HG02642 (cell line): ENCODE measurements at regions not wholly inside any gene's neighbourhood (a gene's known extent, or its start where the extent isn't known, plus 50 kb on each side); places are given as distances from the start of the nearest gene placed in this dataset.

Source experiments
- ATAC-seq: cut with Tn5 transposase; IDR thresholded peaks from one replicate; pipeline ENCODE4 v1.9.1; 2021; ENCODE audit warnings: mild to moderate bottlenecking; ENCODE audit not compliant: unreplicated experiment, poor library complexity

DNA sequence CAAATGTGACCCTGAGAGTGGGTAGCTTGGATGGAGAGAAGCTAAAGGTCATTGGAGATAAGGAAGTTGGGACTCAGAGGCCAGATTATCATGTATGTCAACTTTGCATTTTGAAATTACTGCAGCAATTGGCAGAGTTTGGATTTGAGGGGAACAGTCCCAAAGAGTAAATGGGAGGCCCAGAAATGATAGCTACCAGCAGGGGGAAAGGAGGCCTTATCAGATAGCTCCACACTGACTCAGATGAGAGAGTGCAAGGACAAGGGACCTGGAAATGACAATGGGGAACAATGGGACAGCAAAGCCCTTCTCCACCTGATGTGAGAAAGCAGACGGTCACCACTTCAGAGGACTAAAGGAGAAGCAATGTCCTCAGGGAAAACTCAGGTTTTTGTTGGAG, 201.5 kb upstream of the JADE1 start:
- no peak for ATAC-seq

DNA sequence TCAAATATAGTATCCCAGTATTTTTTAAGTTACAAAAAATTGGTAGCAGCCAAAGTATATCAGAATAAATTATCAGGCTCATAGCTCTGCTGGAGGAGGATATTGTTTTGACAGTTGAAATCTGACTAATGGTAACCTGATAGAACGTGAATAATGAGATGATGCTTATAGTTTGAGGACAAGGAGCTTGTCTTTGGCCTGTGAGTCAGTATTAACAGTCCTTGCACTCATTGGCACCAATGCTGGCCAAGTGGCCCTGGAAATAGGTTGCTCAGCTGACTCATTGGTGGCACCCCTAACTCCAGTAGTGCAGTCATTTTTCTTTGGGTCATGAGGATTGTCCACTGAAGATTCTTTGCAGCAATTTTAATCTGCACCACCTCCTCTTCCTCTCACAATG, 203.3 kb upstream of the JADE1 start:
- ATAC-seq: no peak

DNA sequence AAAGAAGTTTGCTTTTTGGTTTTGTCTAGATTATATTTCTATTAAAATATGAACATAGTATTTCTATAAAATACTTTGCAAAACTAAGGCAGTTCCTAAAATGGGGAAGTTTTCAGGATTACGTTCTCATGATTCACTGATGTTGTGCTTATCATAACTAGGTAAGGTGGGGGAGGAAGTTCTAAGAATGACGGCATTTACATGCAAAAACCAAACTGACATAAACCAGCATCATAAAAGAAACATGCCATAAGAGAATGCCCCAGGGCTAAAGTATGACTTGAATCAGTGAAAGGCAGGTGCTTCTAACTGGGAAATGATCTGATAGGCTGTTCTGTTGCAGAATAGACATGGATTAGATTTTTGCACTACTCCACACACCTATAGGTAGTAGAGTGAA, 204.7 kb upstream of the JADE1 start:
- ATAC-seq: no peak

DNA sequence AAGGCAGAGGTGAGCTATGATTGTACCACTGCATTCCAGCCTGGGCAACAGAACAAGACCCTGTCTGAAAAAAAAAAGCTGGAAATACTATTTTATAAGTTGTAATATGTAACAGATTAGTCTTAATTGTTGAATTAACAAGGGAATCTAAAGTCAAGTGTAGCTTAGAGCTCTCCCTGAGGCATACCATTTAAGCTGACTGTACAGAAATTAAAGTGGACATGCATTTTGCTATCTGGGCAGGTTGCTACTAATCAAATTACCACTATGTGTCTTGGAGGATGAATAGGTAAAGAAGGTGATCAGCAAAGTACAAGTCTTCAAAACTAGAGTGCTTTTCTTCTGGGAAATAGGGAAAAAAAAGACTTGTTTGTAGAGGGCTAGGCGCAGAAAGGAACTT, 205.3 kb upstream of the JADE1 start:
- ATAC-seq: no peak

DNA sequence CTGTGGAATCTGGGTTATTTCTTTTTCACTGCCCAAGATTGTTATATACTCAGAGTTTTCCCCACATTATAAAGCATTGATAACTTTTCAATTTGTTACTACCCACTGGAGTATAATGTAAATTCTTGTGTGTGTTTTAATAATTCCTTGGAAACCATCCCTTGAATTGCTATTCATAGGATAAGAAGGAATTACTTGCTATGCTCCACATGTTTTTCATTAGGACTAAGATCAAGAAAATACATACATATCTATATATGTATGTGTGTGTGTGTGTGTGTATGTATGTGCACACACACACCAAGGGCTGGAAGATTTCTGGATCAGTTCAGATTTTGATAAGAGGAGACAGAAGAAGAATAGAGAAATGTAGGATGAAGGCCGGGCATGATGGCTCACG, 206.4 kb upstream of the JADE1 start:
- ATAC-seq: no peak

DNA sequence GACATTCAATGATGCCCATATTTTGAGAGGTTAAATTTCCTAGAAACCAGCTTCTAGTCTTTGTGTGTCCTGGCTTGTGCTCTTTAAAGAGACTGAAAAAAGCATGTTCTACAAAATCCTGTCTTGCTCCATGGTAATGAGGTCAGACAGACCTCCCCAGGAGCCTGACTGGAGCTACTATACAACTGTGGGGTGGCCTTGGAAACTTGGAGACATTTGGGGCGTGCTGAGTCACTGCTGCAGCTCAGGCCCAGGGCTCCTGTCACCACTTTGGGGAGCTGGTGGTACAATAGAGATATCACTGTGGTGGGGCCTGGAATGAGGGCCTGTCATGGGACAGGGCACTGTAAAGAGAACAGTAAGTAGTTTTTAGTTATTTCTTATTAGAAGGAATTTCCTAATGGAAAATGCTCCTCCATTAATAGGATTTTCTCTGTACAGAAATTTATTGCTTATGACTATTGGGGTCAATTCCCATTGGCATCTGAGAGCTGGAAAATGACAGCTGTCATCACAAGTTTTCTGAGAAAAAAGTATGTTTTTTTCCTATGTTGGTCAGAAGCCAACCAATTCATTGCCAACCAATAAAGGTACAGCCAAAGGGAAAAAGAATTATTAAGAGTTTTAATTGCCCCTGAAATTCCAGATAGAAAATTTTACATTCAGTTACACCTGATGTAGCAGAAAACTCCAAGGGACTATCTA, 207.4 kb upstream of the JADE1 start:
- no peak for ATAC-seq

DNA sequence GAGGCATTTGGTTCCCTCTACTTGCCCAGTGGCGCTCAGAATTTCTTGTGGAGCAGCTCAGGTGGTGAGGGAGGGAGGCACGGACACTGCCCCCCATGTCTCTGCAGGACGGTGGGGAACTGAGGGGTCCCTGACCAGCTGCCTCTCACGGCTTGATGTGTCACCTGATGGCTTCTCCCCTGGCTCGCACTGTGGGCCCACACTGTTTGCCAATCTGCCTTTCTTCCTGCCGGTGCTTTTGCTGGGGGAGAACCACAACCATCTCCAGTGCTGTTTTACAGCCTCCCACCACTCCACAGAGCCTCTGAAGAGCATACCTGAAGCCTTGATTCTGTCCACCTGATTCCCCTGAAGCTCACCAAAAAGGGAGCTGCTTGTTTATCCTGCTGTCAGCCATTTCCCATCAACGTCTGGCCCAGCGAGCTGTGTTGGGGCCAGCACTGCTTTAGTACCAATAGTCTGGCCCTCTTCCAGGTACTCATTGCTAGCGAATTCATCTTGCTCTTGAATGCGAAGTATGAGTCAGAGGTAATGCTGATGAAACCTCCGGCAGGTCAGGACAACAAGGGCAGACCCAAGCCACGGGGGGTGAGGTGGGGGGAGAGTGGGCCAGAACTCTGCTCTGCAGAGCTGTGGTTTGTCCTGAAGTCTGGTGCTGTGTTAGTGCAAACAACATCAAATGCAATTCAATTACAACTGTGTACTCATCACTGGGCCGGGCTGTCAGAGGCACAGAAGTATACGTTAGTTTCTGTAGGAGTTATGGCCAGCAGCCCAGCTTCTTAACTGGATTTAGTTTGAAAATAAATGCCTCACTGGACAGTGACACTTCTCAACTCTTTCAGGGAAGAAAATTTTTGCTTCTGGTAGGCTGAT, 208.3 kb upstream of the JADE1 start:
- ATAC-seq: no peak

DNA sequence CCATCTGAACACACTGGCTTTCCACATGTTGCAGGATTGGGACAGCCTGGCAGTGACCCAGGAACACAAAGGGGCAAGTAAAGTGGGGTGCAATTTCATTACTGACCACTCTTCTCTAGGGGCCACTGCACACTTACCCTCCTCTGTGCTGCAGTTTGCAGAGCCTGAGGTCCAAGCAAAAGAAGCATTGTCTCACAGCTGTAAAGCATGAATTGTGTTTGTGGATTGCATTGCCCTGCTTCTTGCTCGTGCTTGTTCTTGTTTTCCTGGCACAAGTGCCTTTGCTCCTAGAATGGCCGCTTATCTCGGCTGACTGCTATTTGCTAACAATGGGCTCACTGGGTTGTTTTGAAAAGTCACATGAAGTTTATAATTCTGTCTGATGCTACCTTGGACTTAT, 209.1 kb upstream of the JADE1 start:
- no peak for ATAC-seq

DNA sequence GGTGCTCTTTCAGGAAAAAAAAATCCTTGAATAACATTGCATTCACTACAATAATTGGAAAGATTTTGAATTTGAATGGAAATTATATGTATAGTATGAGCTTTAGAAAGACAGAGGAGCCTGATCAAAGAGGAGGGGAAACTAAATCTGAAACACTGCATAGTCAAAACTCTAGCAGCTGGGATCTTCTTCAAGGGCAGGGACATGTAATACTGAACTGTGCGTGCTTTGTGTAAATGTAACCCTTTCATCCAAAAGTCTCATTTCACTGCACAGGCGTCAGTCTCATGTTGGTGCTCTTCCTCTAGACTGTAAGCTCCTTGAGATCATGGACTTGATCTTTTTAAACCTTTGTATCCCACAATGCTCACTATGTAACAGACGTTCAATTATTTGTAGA, 212.0 kb upstream of the JADE1 start:
- no peak for ATAC-seq

DNA sequence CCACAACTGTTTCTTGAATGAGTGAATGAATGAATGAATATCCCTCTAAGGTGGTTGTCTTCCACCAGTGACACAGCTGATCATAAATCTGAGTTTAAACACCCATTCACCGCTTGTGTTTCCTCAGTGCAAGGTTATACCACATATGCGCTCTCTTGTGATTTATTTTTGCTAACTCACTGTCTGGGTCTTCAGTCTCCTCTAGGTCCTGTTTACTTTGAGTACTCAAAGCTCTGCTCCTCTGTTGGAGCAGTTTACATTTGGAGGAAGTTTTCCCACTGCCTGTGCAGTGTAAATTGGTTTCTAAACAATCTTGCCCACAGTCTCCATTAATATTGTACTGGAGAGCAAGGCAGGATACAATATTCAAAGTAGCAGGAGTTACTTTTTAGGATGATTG, 212.6 kb upstream of the JADE1 start:
- ATAC-seq: no peak

DNA sequence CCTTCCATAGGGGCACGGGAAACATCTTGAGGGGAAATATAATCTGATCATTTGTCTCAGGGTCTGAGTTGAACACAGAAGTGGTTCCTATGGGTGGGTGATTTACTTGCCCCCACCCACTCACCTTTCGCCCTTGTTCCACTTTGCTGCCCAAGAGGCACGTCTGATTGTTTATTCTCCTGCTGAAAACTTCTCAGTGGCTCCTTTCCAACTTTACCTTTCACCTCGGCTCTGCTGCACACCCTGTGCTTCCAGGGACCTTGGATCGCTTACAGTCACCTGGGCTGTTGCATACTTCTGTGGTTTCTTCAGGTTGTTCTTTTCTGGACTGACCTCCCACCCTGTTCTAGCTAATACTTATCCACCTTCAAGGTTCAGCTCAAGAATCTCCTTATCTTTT, 213.4 kb upstream of the JADE1 start:
- no peak for ATAC-seq

DNA sequence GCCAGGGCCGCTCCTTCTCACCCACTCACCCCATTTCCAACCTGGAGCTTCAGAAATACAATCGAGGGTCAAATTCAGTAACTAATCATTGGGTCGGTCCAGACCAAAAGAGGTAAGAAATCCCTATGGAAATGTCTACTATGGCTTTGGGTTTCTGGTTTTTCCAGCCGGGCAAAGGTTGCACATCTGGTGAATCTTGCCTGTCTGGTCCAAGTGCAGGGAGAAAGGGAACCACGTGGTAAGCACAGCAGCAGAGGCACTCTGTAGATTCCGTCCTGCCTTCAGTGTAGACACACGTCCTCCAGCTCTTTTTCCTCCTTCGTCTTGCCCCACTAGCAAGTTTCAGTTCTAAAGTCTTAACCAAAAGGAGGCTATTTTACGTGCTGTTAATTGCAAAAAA, 218.0 kb upstream of the JADE1 start:
- no peak for ATAC-seq

DNA sequence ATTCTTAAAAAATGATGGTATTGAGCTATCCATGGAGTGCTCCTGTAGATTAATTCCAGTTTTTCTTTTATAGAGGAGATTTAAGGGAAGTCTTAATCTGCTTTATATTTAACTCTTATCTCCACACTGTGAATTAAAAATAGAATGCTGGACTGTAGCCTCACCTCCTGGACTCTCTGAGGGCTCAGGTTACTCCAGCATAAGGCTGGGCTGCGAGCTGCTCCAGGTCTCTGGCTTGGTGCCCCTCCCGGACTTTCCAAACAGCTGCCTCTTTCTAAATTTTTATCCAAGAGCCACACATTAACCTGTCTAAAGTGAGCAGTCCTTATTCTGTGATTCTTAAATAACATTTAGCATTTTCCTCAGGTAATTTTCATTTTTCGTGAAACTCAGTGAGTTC, 218.7 kb upstream of the JADE1 start:
- ATAC-seq: no peak

DNA sequence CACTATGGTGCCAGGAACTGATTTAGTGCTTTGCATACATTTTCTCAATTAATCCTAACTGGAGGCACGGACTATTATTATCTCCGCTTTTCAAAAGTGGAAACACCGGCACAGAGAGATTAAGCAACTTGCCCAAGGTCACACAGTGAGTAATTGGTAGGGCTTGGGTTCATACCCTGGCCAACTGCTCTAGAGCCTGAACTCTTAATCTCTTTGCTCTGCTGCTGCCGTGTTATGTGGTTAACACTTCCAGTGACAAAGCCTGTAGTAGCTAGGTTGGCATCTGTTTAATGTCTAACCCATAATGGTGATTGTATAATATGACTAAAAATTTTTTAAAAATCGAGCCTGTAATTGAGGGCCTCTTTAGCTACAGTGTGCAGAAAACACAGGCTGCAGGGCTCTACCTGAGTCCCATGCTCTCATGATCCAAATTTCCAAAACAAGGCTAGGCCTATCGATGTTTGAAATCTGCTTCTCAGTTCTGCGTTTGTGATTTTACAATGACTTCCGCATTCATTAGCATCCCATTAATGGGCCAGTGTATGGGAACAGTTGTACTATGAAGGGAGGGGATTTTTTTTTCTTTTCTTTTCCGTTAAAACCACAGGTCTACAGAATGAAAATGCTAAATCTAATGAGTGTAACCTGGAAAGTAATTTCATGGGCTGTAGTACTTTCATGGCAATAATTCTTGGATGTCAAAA, 219.3 kb upstream of the JADE1 start:
- no peak for ATAC-seq

DNA sequence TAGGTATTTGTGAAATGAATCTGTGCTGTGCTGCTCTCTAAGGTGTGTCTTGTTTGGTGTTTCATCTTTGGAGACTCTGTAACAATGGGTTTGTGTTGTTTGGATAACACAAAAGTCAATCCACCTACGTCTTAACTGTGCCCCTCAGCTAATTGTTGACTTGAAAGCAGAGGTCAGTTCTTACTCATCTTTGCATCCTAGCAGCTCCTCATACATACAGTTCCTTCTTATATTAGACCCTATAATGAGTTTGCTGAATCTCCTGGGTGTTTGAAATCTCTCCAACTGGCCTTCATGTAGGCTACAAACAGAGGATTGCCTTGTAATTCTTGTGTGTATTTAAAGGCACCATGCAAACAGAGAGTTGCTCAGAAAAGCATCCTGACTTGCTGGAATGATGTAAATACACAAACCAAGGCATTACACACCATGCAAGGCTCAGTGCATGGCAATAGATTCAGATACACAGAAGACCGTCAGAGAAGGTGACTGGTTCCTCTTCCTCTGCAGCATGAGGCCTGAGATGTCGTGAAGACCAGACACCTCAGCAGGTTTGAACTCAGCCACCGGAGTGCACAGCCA, 220.0 kb upstream of the JADE1 start:
- ATAC-seq: no peak

DNA sequence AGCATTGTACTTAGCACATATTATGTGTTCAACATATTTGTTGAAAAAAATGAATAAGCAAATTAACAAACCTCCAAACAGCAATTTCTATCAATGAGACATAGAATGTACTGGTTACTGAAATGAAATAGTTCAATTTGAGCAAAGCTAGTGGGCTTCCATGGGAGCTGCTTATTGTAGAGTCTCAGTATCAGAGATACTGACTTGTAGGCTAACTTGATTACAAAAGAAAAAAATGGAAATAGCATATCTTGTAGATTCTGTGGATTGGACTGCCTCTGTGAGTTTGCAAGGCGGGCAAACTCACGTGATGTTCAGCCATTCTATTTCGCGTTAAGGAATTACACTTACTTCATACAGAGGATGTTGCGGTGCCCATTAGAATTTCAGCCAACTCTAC, 222.1 kb upstream of the JADE1 start:
- no peak for ATAC-seq

DNA sequence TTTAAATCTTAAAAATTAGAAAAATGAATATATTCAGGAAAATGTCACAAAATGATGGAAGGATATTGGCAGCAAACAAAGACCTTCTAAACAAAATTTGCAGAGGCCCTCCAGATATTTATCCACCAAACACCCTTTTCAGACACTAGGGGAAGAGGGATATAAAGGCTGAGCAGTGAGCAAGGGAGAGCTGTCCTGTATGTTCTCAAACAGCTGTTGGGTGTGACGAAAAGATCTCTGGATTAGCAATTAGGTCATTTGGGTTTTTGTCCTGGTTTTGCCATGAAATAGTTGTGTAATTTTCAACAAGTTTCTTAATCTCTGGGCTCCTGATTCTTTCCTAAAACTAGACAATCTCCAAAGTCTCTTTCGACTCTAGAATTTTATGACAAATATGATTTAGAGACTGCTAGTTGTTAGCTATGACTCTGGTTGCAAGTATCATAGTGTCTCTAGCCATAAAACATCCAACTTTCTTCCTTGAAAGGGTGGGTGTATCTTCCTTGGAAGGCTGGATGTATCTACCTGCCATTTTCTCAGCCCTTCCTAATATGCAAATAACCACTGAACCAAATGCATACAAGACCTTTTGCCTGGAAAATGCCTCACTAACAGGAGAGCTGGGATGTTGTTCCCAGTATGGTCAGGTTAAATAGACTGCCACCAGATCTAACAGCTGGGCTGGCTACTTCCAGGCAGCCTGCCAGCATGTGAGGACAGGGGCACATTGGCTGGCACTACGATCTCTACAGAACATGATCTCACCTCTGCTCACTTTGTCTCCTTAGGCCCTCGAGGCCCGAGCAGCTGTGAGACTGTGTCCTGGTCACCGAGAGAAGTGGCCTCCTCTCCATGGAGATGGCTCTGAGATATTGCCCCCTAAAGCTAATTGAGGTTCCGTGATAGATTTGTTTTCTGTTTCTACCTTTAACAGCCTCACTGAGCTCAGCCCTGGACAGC, 225.5 kb upstream of the JADE1 start:
- no peak for ATAC-seq

DNA sequence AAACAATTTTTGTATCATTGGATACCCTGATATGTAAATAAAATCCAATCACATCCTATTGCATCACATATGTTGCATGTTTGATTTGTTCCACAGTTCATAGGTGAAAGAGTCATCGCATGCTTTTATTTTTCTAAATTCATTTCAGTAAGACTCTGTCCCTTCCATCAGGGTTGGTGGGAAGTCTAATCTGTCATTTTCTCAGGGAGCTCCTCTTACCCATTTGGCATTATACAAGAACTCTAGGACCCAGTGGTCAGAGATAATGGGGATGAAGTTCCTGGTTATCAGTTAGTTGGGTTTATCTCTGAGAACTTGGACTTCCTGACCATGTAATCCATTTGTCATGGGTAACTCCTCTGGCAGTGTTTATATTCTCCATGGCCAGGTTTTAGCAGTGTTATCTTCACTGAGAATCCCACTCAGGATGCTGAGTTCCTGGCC, 227.1 kb upstream of the JADE1 start:
- no peak for ATAC-seq

DNA sequence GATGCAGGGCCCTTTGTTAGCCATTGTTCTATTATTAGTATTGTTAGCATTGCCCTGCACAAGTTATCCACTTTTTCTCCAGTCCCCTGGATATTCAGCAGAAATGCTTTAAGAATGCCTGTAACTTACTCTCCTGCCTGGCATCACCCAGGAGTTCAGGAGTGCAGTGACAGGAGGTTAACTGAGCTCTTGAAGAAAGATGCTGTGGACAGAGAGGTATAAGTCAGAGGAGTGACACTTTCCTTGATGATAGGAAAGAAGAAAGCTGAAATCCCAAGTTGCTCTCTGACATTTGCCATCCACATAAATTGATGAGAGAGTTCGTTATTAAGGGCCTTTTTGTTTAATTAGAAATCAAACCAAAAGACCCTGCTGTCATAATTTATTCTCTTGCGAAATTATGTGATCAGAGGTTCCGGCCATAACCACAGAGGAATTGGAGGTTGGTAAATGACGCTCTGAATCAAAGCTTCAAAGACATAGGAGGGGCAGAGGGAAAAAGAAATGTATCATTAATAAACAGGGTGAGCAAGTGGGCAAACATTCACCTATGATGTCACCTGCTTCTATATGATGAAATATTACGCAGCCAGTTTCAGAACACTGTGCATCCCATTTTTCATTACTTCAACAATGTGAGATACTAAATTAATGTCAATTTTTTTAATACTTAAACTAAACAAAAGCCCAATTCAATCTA, 230.2 kb upstream of the JADE1 start:
- ATAC-seq: no peak
